LNCaP clone FGC (cell line): ENCODE measurements at regions not wholly inside any gene's neighbourhood (a gene's known extent, or its start where the extent isn't known, plus 50 kb on each side); places are given as distances from the start of the nearest gene placed in this dataset.

ENCODE experiments used
- DNase-seq: peaks from one replicate; pipeline ENCODE4 v3.0.0-alpha.2; 2011; ENCODE audit warnings: low read depth
- H3K4me3 ChIP-seq: 2 replicates; pipeline ENCODE4 v1.5.1; 2011; ENCODE audit warnings: mild to moderate bottlenecking, low read depth, low read length, control low read depth
- TF ChIP-seq, protein P1 (sequence below): IDR thresholded peaks from 2 replicates; pipeline ENCODE4 v1.5.1; 2012; ENCODE audit warnings: mild to moderate bottlenecking; ENCODE audit not compliant: control insufficient read depth, insufficient read depth; ENCODE audit errors: extremely low read depth

DNA sequence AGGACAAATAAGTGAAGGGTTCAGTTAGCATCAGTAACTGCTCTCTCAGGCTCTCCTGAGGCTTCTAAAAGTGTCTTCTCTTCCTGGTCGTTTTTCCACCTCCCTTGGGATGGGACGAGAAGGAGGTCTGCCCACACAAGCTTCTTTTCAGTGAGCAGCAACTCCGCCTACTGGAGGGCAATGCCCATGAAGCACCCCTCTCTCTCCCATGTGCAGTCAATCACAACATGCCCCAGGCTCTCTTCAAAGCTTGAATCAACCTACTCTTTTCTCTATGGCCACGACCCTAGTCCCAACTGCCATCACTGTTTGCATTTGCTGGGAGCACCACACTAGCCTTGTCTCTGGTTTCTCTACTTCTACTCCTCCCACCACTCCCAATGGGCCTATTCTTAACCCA, 135.6 kb downstream of the RPS24 start:
- no peak for DNase-seq
- no peak overlapping the region for H3K4me3 ChIP-seq
- TF ChIP-seq, protein P1, sequence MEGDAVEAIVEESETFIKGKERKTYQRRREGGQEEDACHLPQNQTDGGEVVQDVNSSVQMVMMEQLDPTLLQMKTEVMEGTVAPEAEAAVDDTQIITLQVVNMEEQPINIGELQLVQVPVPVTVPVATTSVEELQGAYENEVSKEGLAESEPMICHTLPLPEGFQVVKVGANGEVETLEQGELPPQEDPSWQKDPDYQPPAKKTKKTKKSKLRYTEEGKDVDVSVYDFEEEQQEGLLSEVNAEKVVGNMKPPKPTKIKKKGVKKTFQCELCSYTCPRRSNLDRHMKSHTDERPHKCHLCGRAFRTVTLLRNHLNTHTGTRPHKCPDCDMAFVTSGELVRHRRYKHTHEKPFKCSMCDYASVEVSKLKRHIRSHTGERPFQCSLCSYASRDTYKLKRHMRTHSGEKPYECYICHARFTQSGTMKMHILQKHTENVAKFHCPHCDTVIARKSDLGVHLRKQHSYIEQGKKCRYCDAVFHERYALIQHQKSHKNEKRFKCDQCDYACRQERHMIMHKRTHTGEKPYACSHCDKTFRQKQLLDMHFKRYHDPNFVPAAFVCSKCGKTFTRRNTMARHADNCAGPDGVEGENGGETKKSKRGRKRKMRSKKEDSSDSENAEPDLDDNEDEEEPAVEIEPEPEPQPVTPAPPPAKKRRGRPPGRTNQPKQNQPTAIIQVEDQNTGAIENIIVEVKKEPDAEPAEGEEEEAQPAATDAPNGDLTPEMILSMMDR: no peak

DNA sequence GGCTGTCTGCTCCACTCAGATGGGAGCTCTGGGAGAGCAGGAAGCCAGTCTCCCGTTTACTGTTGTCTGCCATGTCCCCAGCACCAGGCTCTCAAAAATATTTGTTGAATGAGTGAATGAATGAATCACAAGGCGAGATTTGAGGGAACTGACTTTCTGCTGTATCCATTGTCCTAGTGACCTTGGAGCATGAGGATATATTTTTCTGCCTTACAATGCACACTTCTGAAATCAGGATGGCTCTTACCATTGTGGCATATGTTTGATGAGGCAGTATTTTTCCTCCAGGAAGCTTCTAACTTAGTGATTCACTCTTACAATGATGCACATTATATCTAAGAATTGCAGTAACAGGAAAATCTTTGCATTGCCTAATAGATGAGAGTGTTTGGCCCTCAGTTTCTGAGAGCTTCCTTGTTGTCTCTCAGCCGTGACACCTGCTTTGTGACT, 136.4 kb downstream of the RPS24 start:
- TF ChIP-seq, protein P1: no peak

DNA sequence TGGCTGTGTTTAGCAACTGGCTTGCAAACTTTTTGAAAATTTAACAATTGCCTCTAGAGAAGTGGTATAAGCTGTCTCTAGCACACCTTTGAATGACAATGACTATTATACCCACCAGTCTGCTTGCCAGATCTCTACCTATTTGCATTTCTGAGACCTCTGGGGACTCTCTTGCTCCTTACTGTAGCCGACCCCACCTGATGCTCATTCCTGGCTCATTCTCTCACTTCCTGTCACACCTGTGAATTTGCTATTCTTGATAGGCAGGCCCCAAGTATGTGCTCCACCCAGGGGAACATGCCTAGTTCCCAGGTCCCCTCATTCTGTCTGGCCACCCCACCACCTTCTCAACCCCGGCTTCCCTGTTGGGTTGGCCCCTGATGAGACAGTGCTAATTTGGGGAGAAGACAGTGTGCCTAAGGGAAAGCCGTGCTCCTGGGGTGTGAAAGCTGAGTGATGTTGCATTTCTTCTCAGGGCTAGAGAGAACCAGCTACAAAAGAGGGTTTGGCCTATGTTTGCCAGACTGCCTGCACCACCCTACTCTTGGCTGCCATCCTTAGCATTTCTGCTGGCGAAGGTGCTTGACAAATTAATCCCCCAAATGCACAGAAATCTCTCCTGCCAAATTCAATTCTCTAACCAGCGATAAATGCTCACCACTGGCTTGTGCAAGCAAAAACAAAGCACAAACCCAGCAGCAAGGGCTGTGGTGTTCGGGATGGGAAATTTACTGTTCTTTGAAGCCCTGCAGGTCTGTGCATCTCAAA, 138.2 kb downstream of the RPS24 start:
- TF ChIP-seq, protein P1: no peak
- no peak for DNase-seq
- H3K4me3 ChIP-seq: no peak overlapping the region

More for the DNA sequence above, 136.4 kb downstream of the RPS24 start:
- H3K4me3 ChIP-seq: no peak overlapping the region
- no peak for DNase-seq

DNA sequence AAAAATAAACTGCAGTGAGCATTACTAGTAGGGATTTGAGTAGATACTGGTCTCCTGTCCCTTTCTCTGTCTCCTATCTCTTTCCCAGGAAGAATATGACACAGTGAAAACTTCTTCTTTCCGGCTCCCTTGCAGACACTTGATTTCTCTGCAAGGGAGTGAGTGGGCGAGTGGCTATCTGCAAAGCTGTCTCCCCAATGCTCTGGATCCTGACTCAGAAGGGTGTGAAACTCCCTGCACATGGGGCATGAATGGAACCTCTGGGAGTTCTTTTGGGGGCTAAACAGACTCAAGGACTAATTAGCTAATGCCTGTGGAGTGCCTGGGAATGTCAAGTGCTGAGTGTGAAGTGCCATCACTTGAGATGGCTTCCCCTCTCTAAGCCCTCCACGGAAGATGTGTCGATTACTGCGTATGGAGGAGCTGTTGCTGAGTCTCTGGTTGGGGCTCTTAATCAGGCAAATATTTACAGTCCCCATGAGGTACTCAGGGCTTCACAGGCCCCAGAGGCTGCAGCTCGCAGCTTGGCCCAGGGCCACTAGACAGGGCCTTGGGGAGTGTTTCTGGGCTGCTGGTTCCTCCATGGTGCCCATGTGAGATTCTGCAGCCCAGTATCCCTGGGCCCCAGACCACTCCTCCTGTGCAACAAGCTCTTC, 139.8 kb downstream of the RPS24 start:
- DNase-seq: no peak
- TF ChIP-seq, protein P1: no peak
- H3K4me3 ChIP-seq: no peak overlapping the region

DNA sequence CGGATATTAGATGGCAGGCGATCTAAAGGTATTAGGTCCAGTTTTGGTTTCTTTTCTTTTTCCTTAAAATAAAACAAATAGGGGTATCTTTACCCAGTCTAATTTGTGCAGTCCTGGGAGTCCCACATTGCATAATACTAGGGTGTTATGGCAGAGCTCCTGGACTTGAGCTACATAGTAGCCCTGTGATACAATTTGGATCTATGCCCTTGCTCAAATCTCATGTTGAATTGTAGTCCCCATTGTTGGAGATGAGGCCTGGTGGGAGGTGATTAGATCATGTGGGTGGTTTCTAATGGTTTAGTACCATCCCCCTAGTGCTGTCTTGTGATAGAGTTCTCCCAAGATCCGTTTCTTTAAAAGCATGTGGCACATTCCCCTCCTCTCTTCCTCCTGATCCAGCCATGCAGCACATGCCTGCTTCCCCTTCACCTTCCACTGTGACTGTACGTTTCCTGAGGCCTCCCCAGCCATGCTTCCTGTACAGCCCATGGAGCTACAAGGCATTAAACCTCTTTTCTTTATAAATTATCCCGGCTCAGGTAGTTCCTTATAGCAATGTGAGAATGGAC, 141.9 kb downstream of the RPS24 start:
- no peak for DNase-seq
- no peak overlapping the region for H3K4me3 ChIP-seq
- TF ChIP-seq, protein P1: no peak

DNA sequence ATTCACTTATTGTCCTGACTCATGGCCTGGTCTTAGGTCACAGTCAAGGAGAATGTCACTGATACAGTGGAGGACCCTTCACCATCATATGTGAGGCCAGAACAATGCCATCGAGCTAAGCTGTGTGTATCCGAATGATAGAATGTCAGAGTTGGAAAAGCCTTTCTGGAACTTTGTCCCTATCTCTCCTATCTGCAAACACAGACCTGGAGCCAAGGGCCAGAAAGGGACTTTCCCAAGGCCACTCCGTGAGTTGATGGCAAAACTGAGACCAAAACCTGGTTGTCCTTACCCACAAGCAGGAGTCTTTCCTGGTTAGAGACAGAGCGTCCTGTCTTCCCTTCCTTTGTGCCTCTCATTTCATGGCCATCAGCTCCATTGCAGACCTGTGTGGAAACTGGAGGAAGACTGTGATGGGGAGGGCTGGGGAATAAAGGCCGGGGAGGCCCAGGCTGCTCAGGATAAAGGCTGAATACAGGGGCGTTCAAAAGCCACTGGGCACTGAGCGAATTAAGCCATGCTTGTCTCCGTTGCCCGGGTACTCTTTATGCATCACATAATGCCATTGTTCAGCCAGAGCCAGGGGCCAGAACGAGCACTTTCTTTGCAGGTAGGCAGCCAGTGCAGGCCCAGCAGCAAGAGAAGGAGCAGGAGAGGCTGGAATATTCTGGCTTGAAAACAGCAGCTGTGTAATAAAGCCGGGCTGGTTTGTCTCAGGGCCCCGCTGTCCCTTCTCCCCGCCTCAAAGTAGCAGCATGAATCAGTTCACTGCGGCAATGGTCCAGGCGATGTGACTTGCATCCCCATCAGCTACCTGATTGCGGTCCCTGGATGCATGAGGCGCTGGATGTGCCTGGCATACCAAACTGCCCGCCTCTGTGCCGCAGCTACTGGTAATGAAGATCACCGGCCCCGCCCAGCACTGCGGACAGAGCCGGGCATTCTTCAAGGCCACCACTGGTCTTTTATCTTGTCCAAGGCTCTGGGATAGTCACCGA, 143.0 kb downstream of the RPS24 start:
- no peak overlapping the region for H3K4me3 ChIP-seq
- DNase-seq: peak; percentile 8
- TF ChIP-seq, protein P1: no peak
